Smooth muscle cell (in vitro differentiated cells): ENCODE measurements at regions not wholly inside any gene's neighbourhood (a gene's known extent, or its start where the extent isn't known, plus 50 kb on each side); places are given as distances from the start of the nearest gene placed in this dataset.

ENCODE experiments used
- DNase-seq: peaks from one replicate; lab custom pipeline; 2025; ENCODE audit not compliant: unreplicated experiment; lab: John Stamatoyannopoulos, UW
- H2AFZ ChIP-seq: fragments of 200-600 bp; sonication (generic); 2 replicates; pipeline ENCODE4 v1.6.0; 2016; ENCODE audit warnings: antibody characterized with exemption, low read depth, mild to moderate bottlenecking
- H3F3A ChIP-seq: fragments of 200-600 bp; sonication (generic); 2 replicates; pipeline ENCODE4 v1.6.0; 2017; ENCODE audit warnings: antibody characterized with exemption, low read depth
- H3K27ac ChIP-seq: fragments of 200-600 bp; sonication (generic); 2 replicates; pipeline ENCODE4 v1.5.1; 2016; ENCODE audit warnings: low read depth, mild to moderate bottlenecking
- H3K27me3 ChIP-seq: fragments of 200-600 bp; sonication (generic); 2 replicates; pipeline ENCODE4 v1.6.1; 2016; ENCODE audit warnings: low read depth, mild to moderate bottlenecking
- H3K36me3 ChIP-seq: fragments of 200-600 bp; sonication (generic); 2 replicates; pipeline ENCODE4 v1.5.1; 2016; ENCODE audit warnings: low read depth
- H3K4me1 ChIP-seq: fragments of 200-600 bp; sonication (generic); 2 replicates; pipeline ENCODE4 v1.5.1; 2016; ENCODE audit warnings: low read depth
- H3K4me2 ChIP-seq: fragments of 200-600 bp; sonication (generic); 2 replicates; pipeline ENCODE4 v1.6.0; 2016; ENCODE audit warnings: mild to moderate bottlenecking
- H3K4me3 ChIP-seq: fragments of 200-600 bp; sonication (generic); 2 replicates; pipeline ENCODE4 v1.5.1; 2016; ENCODE audit warnings: mild to moderate bottlenecking
- H3K79me2 ChIP-seq: fragments of 200-600 bp; sonication (generic); 2 replicates; pipeline ENCODE4 v1.6.0; 2016; ENCODE audit warnings: low read depth, mild to moderate bottlenecking
- H3K9ac ChIP-seq: fragments of 200-600 bp; sonication (generic); 2 replicates; pipeline ENCODE4 v1.6.0; 2016; ENCODE audit warnings: low read depth
- H3K9me3 ChIP-seq: fragments of 200-600 bp; sonication (generic); replicated peaks from 2 replicates; pipeline ENCODE4 v1.5.1; 2016; ENCODE audit warnings: low read depth
- H4K20me1 ChIP-seq: fragments of 200-600 bp; sonication (generic); 2 replicates; pipeline ENCODE4 v1.6.0; 2016; ENCODE audit warnings: low read depth
- WGBS: methylation state at CpG from one replicate; pipeline ENCODE4 v1.1.7; 2016; ENCODE audit warnings: low lambda C conversion rate; 5-methylcytosine and 5-hydroxymethylcytosine counted together
- TF ChIP-seq, protein P1 (sequence below): fragments of 200-600 bp; sonication (generic); IDR thresholded peaks from 2 replicates; pipeline ENCODE4 v1.5.1; 2017; ENCODE audit warnings: borderline replicate concordance, mild to moderate bottlenecking, antibody characterized with exemption; ENCODE audit not compliant: insufficient read depth, poor library complexity, severe bottlenecking

DNA sequence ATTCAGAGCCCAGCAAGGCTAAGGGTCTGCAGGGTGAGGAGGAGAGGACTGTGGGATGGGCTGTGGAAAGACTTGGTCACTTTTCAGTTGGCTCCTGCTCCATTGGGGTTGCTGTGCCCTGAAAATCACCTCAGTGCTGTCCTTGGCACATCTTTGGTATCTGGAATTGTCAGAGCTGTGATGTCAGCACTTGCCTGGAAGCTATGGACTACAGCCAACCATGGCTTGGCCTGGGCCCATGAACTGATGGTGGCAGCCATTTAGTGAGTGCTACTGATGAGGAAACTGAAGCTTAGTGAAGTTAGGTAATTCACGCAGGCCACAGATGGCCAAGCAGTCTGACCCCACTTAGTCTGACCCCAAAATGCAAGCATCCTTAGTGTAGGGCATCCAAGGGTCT, 121.8 kb upstream of the SERPINE2 start:
- no peak for DNase-seq
- H3K9me3 ChIP-seq: no peaks in the 10 kb centered on the region
- H3K79me2 ChIP-seq: no peaks in the 10 kb centered on the region
- TF ChIP-seq, protein P1, sequence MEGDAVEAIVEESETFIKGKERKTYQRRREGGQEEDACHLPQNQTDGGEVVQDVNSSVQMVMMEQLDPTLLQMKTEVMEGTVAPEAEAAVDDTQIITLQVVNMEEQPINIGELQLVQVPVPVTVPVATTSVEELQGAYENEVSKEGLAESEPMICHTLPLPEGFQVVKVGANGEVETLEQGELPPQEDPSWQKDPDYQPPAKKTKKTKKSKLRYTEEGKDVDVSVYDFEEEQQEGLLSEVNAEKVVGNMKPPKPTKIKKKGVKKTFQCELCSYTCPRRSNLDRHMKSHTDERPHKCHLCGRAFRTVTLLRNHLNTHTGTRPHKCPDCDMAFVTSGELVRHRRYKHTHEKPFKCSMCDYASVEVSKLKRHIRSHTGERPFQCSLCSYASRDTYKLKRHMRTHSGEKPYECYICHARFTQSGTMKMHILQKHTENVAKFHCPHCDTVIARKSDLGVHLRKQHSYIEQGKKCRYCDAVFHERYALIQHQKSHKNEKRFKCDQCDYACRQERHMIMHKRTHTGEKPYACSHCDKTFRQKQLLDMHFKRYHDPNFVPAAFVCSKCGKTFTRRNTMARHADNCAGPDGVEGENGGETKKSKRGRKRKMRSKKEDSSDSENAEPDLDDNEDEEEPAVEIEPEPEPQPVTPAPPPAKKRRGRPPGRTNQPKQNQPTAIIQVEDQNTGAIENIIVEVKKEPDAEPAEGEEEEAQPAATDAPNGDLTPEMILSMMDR: no peak
- WGBS: 93% methylated on average over 1 of the region's 1 CpG
- no peak overlapping the region for H3K9ac ChIP-seq
- no peaks in the 10 kb centered on the region for H3K27me3 ChIP-seq
- H3K4me3 ChIP-seq: no peak overlapping the region
- H3K4me1 ChIP-seq: peaks cover 3% of the 10 kb centered on the region
- H2AFZ ChIP-seq: no peak overlapping the region
- H3K4me2 ChIP-seq: no peak overlapping the region
- H3K36me3 ChIP-seq: no peaks in the 10 kb centered on the region
- H3F3A ChIP-seq: peaks cover 5% of the 10 kb centered on the region
- no peak overlapping the region for H3K27ac ChIP-seq
- no peaks in the 10 kb centered on the region for H4K20me1 ChIP-seq

GRCh38 chr2:224159345-224159928, 120.4 kb upstream of the SERPINE2 start:
- no peak overlapping the region for H2AFZ ChIP-seq
- H3K9ac ChIP-seq: no peak overlapping the region
- H3F3A ChIP-seq: peaks cover 6% of the 10 kb centered on the region
- H3K36me3 ChIP-seq: no peaks in the 10 kb centered on the region
- H3K4me2 ChIP-seq: no peak overlapping the region
- no peaks in the 10 kb centered on the region for H3K27me3 ChIP-seq
- 96% methylated on average over 3 of the region's 3 CpGs for WGBS
- H3K4me3 ChIP-seq: no peak overlapping the region
- no peaks in the 10 kb centered on the region for H4K20me1 ChIP-seq
- no peak for DNase-seq
- H3K4me1 ChIP-seq: peaks cover 3% of the 10 kb centered on the region
- TF ChIP-seq, protein P1: no peak
- H3K79me2 ChIP-seq: no peaks in the 10 kb centered on the region
- H3K9me3 ChIP-seq: no peaks in the 10 kb centered on the region
- H3K27ac ChIP-seq: no peak overlapping the region

GRCh38 chr2:224158831-224159230, 119.7 kb upstream of the SERPINE2 start:
- Histone ChIP-seq H3K4me2 (no peak overlapping the region), H3K9ac (no peak overlapping the region), H4K20me1 (no peaks in the 10 kb centered on the region), H3K27me3 (no peaks in the 10 kb centered on the region), H3K27ac (no peak overlapping the region), H3K4me3 (no peak overlapping the region), H3K79me2 (no peaks in the 10 kb centered on the region), H3K9me3 (no peaks in the 10 kb centered on the region), H3K36me3 (no peaks in the 10 kb centered on the region), H3F3A (peaks cover 6% of the 10 kb centered on the region), H3K4me1 (peaks cover 3% of the 10 kb centered on the region), H2AFZ (no peak overlapping the region)
- TF ChIP-seq, protein P1: no peak
- no peak for DNase-seq

DNA sequence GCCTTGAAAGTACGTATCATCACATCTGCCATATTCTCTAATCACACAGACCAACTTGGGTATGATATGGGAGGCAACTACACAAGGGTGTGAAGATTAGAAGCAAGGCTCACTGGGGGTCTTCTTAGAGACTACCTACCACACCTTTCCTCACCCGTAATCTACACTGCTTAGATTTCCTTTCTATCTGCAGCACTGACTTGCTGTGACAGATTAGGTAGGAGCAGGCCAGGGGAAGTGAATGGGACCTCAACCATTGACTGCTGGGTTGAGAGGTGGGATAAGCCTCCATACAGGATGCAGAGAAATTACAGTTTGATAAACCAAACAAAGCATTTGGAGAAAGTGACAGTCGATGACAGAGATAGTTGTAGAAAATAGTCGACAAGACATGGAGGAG, 119.0 kb upstream of the SERPINE2 start:
- TF ChIP-seq, protein P1: no peak
- no peak overlapping the region for H3K27ac ChIP-seq
- DNase-seq: no peak
- H2AFZ ChIP-seq: no peak overlapping the region
- H3K4me2 ChIP-seq: no peak overlapping the region
- H3K4me1 ChIP-seq: peaks cover 3% of the 10 kb centered on the region
- no peak overlapping the region for H3K4me3 ChIP-seq
- H4K20me1 ChIP-seq: no peaks in the 10 kb centered on the region
- no peaks in the 10 kb centered on the region for H3K27me3 ChIP-seq
- no peaks in the 10 kb centered on the region for H3K9me3 ChIP-seq
- H3K79me2 ChIP-seq: no peaks in the 10 kb centered on the region
- peaks cover 6% of the 10 kb centered on the region for H3F3A ChIP-seq
- H3K36me3 ChIP-seq: no peaks in the 10 kb centered on the region
- 90% methylated on average over 4 of the region's 4 CpGs for WGBS
- no peak overlapping the region for H3K9ac ChIP-seq
